ENCODE measurements at regions not wholly inside any gene's neighbourhood (a gene's known extent, or its start where the extent isn't known, plus 50 kb on each side); places are given as distances from the start of the nearest gene placed in this dataset.

GRCh38 chr5:66338828-66339227 is 194.7 kb downstream of the SREK1 start:
- no peaks in the 10 kb centered on the region for H3K9me3 ChIP-seq (ENCODE audit: insufficient read depth, low read depth, low read length)
- Mint-ChIP-seq H3K9me3 (ENCODE audit: unreplicated experiment) (no peaks in the 10 kb centered on the region), H3K36me3 (ENCODE audit: low read depth, unreplicated experiment) (no peaks in the 10 kb centered on the region), H3K27me3 (ENCODE audit: low read depth, unreplicated experiment) (peaks cover 12% of the 10 kb centered on the region), H3K4me1 (ENCODE audit: low read depth, unreplicated experiment) (no peaks in the 10 kb centered on the region), H3K4me3 (ENCODE audit: unreplicated experiment) (no peak overlapping the region), H3K27ac (ENCODE audit: unreplicated experiment) (no peak overlapping the region)
- no peak overlapping the region for H3K27ac ChIP-seq (ENCODE audit: low read depth, low read length)
- H3K4me3 ChIP-seq (ENCODE audit: insufficient read depth, low read depth, low read length): no peak overlapping the region
- no peaks in the 10 kb centered on the region for H3K27me3 ChIP-seq (ENCODE audit: insufficient read depth, low read length)
- H3K4me1 ChIP-seq (ENCODE audit: insufficient read depth, low read length): no peaks in the 10 kb centered on the region
- H3K9ac ChIP-seq (ENCODE audit: low read length): no peak overlapping the region
- no peaks in the 10 kb centered on the region for H4K20me1 ChIP-seq (ENCODE audit: insufficient read depth, low read length)
- no peak for FAIRE-seq
- TF ChIP-seq CTCF (IDR thresholded peaks at IDR 0.05; ENCODE audit: insufficient read depth, low read depth, low read length): no peak
- TF ChIP-seq EZH2 (IDR thresholded peaks at IDR 0.05; ENCODE audit: insufficient read depth, low read length): no peak
- no peaks in the 10 kb centered on the region for H3K36me3 ChIP-seq (ENCODE audit: insufficient read depth, low read length)
- H3K4me2 ChIP-seq (ENCODE audit: low read length): no peak overlapping the region
- DNase-seq (ENCODE audit: low read depth): no peak
- no peak overlapping the region for H2AFZ ChIP-seq (ENCODE audit: low read depth, low read length)
- H3K79me2 ChIP-seq (ENCODE audit: insufficient read depth, low read length): no peaks in the 10 kb centered on the region

- Mint-ChIP-seq H3K4me3 (ENCODE audit: unreplicated experiment) (no peak overlapping the region), H3K4me1 (ENCODE audit: low read depth, unreplicated experiment) (no peaks in the 10 kb centered on the region), H3K36me3 (ENCODE audit: low read depth, unreplicated experiment) (no peaks in the 10 kb centered on the region), H3K27ac (ENCODE audit: unreplicated experiment) (no peak overlapping the region), H3K9me3 (ENCODE audit: unreplicated experiment) (no peaks in the 10 kb centered on the region), H3K27me3 (ENCODE audit: low read depth, unreplicated experiment) (peaks cover 12% of the 10 kb centered on the region)
- FAIRE-seq: no peak
- no peak overlapping the region for H3K4me3 ChIP-seq (ENCODE audit: insufficient read depth, low read depth, low read length)
- no peaks in the 10 kb centered on the region for H3K79me2 ChIP-seq (ENCODE audit: insufficient read depth, low read length)
- no peaks in the 10 kb centered on the region for H3K27me3 ChIP-seq (ENCODE audit: insufficient read depth, low read length)
- H3K4me2 ChIP-seq (ENCODE audit: low read length): no peak overlapping the region
- no peaks in the 10 kb centered on the region for H3K4me1 ChIP-seq (ENCODE audit: insufficient read depth, low read length)
- H3K36me3 ChIP-seq (ENCODE audit: insufficient read depth, low read length): no peaks in the 10 kb centered on the region
- H3K9me3 ChIP-seq (ENCODE audit: insufficient read depth, low read depth, low read length): no peaks in the 10 kb centered on the region
- H3K9ac ChIP-seq (ENCODE audit: low read length): no peak overlapping the region
- no peak for DNase-seq (ENCODE audit: low read depth)
- no peaks in the 10 kb centered on the region for H4K20me1 ChIP-seq (ENCODE audit: insufficient read depth, low read length)
- H3K27ac ChIP-seq (ENCODE audit: low read depth, low read length): no peak overlapping the region
- TF ChIP-seq CTCF (IDR thresholded peaks at IDR 0.05; ENCODE audit: insufficient read depth, low read depth, low read length): no peak
- TF ChIP-seq EZH2 (IDR thresholded peaks at IDR 0.05; ENCODE audit: insufficient read depth, low read length): no peak
- H2AFZ ChIP-seq (ENCODE audit: low read depth, low read length): no peak overlapping the region
These were observed 195.8 kb downstream of the SREK1 start for GRCh38 chr5:66339896-66340295.

- no peak overlapping the region for H3K4me3 Mint-ChIP-seq (ENCODE audit: unreplicated experiment)
These were observed 196.7 kb downstream of the SREK1 start for GRCh38 chr5:66340786-66341185.

More at GRCh38 chr5:66340786-66341185, 196.7 kb downstream of the SREK1 start:
- H3K9me3 ChIP-seq (ENCODE audit: insufficient read depth, low read depth, low read length): no peaks in the 10 kb centered on the region
- Mint-ChIP-seq H3K36me3 (ENCODE audit: low read depth, unreplicated experiment) (no peaks in the 10 kb centered on the region), H3K9me3 (ENCODE audit: unreplicated experiment) (no peaks in the 10 kb centered on the region), H3K27ac (ENCODE audit: unreplicated experiment) (no peak overlapping the region), H3K4me1 (ENCODE audit: low read depth, unreplicated experiment) (no peaks in the 10 kb centered on the region), H3K27me3 (ENCODE audit: low read depth, unreplicated experiment) (peaks cover 12% of the 10 kb centered on the region)
- H2AFZ ChIP-seq (ENCODE audit: low read depth, low read length): no peak overlapping the region
- H3K4me2 ChIP-seq (ENCODE audit: low read length): no peak overlapping the region
- H3K27ac ChIP-seq (ENCODE audit: low read depth, low read length): no peak overlapping the region
- H3K4me1 ChIP-seq (ENCODE audit: insufficient read depth, low read length): no peaks in the 10 kb centered on the region
- TF ChIP-seq EZH2 (IDR thresholded peaks at IDR 0.05; ENCODE audit: insufficient read depth, low read length): no peak
- TF ChIP-seq CTCF (IDR thresholded peaks at IDR 0.05; ENCODE audit: insufficient read depth, low read depth, low read length): no peak
- DNase-seq (ENCODE audit: low read depth) (no peak), FAIRE-seq (no peak)
- H3K27me3 ChIP-seq (ENCODE audit: insufficient read depth, low read length): no peaks in the 10 kb centered on the region
- H3K9ac ChIP-seq (ENCODE audit: low read length): no peak overlapping the region
- H3K4me3 ChIP-seq (ENCODE audit: insufficient read depth, low read depth, low read length): no peak overlapping the region
- no peaks in the 10 kb centered on the region for H3K36me3 ChIP-seq (ENCODE audit: insufficient read depth, low read length)
- no peaks in the 10 kb centered on the region for H4K20me1 ChIP-seq (ENCODE audit: insufficient read depth, low read length)
- no peaks in the 10 kb centered on the region for H3K79me2 ChIP-seq (ENCODE audit: insufficient read depth, low read length)

Data from astrocyte (in vitro differentiated cells and primary cell).